ENCODE measurements at regions not wholly inside any gene's neighbourhood (a gene's known extent, or its start where the extent isn't known, plus 50 kb on each side); places are given as distances from the start of the nearest gene placed in this dataset.

DNA sequence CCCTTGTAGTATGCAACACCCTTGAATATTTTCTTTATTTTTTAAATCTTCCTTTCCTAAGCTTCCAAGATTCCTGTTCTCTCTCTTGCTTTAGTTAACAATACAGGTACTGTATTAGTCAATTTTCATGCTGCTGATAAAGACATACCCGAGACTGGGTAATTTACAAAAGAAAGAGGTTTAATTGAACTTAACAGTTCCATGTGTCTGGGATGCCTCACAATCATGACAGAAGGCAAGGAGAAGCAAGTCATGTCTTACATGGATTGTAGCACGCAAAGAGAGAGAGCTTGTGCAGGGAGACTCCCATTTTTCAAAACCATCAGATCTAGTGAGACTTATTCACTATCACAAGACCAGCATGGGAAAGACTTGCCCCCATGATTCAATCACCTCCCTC is 1024.3 kb downstream of the PCDH9 start:
- TF ChIP-seq, protein P1, sequence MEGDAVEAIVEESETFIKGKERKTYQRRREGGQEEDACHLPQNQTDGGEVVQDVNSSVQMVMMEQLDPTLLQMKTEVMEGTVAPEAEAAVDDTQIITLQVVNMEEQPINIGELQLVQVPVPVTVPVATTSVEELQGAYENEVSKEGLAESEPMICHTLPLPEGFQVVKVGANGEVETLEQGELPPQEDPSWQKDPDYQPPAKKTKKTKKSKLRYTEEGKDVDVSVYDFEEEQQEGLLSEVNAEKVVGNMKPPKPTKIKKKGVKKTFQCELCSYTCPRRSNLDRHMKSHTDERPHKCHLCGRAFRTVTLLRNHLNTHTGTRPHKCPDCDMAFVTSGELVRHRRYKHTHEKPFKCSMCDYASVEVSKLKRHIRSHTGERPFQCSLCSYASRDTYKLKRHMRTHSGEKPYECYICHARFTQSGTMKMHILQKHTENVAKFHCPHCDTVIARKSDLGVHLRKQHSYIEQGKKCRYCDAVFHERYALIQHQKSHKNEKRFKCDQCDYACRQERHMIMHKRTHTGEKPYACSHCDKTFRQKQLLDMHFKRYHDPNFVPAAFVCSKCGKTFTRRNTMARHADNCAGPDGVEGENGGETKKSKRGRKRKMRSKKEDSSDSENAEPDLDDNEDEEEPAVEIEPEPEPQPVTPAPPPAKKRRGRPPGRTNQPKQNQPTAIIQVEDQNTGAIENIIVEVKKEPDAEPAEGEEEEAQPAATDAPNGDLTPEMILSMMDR (IDR thresholded peaks at IDR 0.05; ENCODE audit: extremely low read depth, missing control alignments): no peak
- no peak for DNase-seq (ENCODE audit: low spot score)

DNA sequence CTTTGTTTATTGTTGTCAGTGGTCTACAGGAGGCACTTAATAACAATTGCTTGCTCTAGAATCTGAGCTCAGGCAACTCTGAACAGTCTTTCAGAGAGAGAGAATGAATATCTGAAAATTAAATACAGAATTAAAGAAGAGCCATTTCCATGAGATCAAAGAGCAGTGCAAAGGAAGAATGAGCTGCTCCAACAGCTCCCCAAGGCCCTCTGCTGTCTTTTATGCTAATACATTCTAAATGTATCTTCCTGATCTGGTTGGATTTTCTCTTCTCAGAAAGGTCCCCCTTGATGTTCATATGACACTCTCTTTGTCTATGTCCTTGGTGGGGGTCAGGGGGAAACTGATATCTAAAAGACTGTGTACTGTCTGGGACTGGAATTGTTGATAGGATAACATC is 1029.6 kb downstream of the PCDH9 start:
- TF ChIP-seq, protein P1 (IDR thresholded peaks at IDR 0.05; ENCODE audit: extremely low read depth, missing control alignments): no peak
- DNase-seq (ENCODE audit: low spot score): no peak

DNA sequence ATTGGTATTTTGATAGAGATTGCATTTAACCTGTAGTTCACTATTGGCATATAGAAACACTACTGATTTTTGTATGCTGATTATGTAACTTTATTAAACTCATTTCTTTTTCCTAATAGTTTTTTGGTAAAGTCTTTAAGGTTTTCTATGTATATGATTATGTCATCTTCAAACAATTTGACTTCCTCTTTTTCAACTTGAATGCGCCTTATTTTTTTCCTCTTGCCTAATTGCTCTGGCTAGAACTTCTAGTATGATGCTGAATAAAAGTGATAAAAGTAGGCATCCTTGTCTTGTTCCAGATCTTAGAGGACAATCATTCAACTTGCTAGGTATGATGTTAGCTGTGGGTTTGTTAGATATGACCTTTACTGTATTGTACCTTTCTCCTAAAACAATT is 1034.9 kb downstream of the PCDH9 start:
- DNase-seq (ENCODE audit: low spot score): no peak
- TF ChIP-seq, protein P1 (IDR thresholded peaks at IDR 0.05; ENCODE audit: extremely low read depth, missing control alignments): no peak

DNA sequence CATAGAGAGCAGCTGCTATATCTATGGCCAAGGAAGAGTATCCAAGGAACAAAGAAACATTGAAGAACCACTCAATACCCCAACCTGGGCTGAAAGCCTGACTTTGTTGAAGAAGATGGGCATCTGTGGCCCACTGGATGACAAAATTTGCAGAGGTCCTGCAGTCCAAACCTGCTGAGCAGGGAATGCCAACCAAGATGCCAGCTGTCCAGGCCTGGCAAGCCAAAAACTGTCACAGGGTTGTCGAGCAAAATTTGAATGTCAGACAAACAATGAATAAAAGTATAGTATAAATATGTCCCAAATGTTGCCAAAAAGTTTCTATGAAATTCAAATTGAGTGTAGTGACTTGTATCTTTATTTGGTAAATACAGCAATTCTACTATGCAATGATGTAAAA is 1040.2 kb downstream of the PCDH9 start:
- TF ChIP-seq, protein P1 (IDR thresholded peaks at IDR 0.05; ENCODE audit: extremely low read depth, missing control alignments): no peak
- DNase-seq (ENCODE audit: low spot score): no peak

DNA sequence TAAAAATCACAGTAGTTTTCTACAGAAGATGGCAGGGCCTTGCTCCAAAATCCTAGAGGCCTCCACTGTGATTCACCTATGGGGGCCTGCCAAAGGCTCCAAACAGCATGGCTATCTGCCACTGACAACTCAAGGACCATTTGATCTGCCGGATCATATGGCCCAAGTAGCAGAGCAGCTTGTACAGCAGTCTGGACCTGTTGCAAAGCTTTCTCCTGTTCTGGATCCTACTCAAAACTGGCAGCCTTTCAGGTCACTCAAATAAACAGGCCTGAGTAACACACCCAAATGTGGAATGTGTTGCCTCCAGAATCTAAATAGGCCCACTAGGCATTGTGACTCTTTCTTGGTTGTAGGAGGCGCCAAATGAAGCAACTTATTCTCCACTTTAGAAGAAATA is 1049.3 kb downstream of the PCDH9 start:
- TF ChIP-seq, protein P1 (IDR thresholded peaks at IDR 0.05; ENCODE audit: extremely low read depth, missing control alignments): no peak
- no peak for DNase-seq (ENCODE audit: low spot score)

DNA sequence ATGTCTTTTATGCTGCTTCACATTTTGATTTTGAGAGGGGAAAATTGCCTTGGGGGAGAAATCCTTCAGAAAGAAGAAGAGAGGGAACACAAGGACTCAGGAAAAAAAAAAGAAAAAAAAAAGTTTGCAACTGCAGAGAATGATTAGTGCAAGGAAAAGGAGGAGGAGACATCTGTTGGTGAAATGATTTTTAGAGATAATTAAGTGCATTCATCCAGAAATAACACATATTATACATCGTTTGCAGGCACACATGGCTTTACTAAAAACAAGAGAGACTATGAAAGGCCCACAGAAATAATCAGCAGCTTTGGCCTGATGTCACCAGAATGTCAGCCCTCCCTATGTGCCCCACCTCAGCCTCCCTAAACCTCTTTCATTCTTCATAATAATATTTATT is 1058.2 kb downstream of the PCDH9 start:
- DNase-seq (ENCODE audit: low spot score): no peak
- TF ChIP-seq, protein P1 (IDR thresholded peaks at IDR 0.05; ENCODE audit: extremely low read depth, missing control alignments): no peak

DNA sequence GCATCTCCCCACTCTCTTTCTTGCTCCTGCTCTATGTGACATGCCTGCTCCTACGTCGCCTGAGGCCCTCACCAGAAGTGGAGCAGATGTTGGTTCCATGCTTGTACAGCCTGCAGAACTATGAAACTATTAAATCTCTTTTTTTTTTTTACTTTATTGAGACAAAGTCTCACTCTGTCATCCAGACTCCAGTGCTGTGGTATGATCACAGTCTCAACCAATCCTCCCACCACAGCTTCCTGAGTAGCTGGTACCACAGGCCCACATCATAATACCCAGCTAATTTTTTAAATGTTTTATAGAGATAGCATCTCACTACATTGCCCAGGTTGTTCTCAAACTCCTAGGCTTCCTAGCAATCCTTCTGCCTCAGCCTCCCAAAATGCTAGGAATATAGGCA is 1067.7 kb downstream of the PCDH9 start:
- TF ChIP-seq, protein P1 (IDR thresholded peaks at IDR 0.05; ENCODE audit: extremely low read depth, missing control alignments): no peak

More for the DNA sequence above, 1067.7 kb downstream of the PCDH9 start:
- DNase-seq (ENCODE audit: low spot score): no peak
